IMR-90 (cell line): ENCODE measurements at regions not wholly inside any gene's neighbourhood (a gene's known extent, or its start where the extent isn't known, plus 50 kb on each side); places are given as distances from the start of the nearest gene placed in this dataset.

Source experiments
- BHLHE40 ChIP-seq: fragments of 150-350 bp; IDR thresholded peaks from 2 replicates; pipeline ENCODE4 v1.6.1; 2016; ENCODE audit warnings: mild to moderate bottlenecking, low read depth, low read length
- CEBPB ChIP-seq: IDR thresholded peaks from 2 replicates; pipeline ENCODE4 v1.6.1; 2012; ENCODE audit warnings: low read depth, low read length, improper control_type of control experiment
- CHD1 ChIP-seq: IDR thresholded peaks from 2 replicates; pipeline ENCODE4 v1.6.1; 2012; ENCODE audit warnings: low read depth, low read length, improper control_type of control experiment
- FOS ChIP-seq: fragments of 150-350 bp; IDR thresholded peaks from 2 replicates; pipeline ENCODE4 v1.6.1; 2016; ENCODE audit warnings: low read depth, low read length
- MAZ ChIP-seq: IDR thresholded peaks from 2 replicates; pipeline ENCODE4 v1.6.1; 2012; ENCODE audit warnings: low read depth, mild to moderate bottlenecking, low read length, improper control_type of control experiment, moderate library complexity, borderline replicate concordance
- MXI1 ChIP-seq: IDR thresholded peaks from 2 replicates; pipeline ENCODE4 v1.6.1; 2012; ENCODE audit warnings: low read depth, mild to moderate bottlenecking, low read length, moderate library complexity, borderline replicate concordance
- NFE2L2 ChIP-seq: fragments of 150-350 bp; IDR thresholded peaks from 2 replicates; pipeline ENCODE4 v1.6.1; 2016; ENCODE audit warnings: low read depth, mild to moderate bottlenecking, low read length
- POLR2A ChIP-seq: IDR thresholded peaks from 2 replicates; pipeline ENCODE4 v1.6.1; 2012; ENCODE audit warnings: mild to moderate bottlenecking, low read depth, low read length
- RAD21 ChIP-seq: IDR thresholded peaks from 2 replicates; pipeline ENCODE4 v1.6.1; 2012; ENCODE audit warnings: low read length, improper control_type of control experiment
- RCOR1 ChIP-seq: IDR thresholded peaks from 2 replicates; pipeline ENCODE4 v1.6.1; 2012; ENCODE audit warnings: mild to moderate bottlenecking, low read length, improper control_type of control experiment; ENCODE audit not compliant: insufficient replicate concordance
- RFX5 ChIP-seq: IDR thresholded peaks from 2 replicates; pipeline ENCODE4 v1.8.0; 2012; ENCODE audit warnings: low read depth, mild to moderate bottlenecking, low read length, moderate library complexity
- TF ChIP-seq, protein P1 (sequence below): fragments of 150-350 bp; IDR thresholded peaks from 2 replicates; pipeline ENCODE4 v1.6.1; 2017; ENCODE audit warnings: mild to moderate bottlenecking, antibody characterized with exemption, low read length, low read depth
- TF ChIP-seq, protein P2 (sequence below): conservative IDR thresholded peaks from 2 replicates; pipeline ENCODE4 v1.5.1; 2012; ENCODE audit warnings: mild to moderate bottlenecking, low read depth, low read length, improper control_type of control experiment
- TF ChIP-seq, protein P3 (sequence below): fragments of 150-350 bp; IDR thresholded peaks from 2 replicates; pipeline ENCODE4 v1.6.1; 2016; ENCODE audit warnings: low read depth, mild to moderate bottlenecking, low read length, moderate library complexity, borderline replicate concordance

DNA sequence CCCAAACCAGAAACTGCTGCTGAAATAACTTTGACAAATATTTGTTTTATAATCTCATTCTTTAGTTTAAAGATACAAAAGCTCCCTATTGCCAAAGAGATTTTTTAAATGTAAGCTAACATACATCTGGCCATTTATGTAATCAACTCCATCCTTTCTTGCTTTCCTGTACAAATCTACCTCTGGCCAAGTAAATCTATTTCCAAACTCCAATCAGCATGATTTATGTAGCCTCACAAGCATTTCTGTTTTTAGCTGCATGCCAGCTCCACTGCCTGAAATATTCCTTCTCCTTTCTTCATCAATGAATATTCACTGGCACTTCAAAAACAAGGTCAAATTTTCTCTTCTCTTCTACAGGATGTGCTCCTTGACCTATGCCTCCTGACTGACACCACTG, 80.0 kb downstream of the SHOX2 start:
- no peak for TF ChIP-seq MXI1
- TF ChIP-seq, protein P1, sequence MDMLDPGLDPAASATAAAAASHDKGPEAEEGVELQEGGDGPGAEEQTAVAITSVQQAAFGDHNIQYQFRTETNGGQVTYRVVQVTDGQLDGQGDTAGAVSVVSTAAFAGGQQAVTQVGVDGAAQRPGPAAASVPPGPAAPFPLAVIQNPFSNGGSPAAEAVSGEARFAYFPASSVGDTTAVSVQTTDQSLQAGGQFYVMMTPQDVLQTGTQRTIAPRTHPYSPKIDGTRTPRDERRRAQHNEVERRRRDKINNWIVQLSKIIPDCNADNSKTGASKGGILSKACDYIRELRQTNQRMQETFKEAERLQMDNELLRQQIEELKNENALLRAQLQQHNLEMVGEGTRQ: no peak
- TF ChIP-seq, protein P2, sequence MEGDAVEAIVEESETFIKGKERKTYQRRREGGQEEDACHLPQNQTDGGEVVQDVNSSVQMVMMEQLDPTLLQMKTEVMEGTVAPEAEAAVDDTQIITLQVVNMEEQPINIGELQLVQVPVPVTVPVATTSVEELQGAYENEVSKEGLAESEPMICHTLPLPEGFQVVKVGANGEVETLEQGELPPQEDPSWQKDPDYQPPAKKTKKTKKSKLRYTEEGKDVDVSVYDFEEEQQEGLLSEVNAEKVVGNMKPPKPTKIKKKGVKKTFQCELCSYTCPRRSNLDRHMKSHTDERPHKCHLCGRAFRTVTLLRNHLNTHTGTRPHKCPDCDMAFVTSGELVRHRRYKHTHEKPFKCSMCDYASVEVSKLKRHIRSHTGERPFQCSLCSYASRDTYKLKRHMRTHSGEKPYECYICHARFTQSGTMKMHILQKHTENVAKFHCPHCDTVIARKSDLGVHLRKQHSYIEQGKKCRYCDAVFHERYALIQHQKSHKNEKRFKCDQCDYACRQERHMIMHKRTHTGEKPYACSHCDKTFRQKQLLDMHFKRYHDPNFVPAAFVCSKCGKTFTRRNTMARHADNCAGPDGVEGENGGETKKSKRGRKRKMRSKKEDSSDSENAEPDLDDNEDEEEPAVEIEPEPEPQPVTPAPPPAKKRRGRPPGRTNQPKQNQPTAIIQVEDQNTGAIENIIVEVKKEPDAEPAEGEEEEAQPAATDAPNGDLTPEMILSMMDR: no peak
- no peak for TF ChIP-seq POLR2A
- no peak for TF ChIP-seq BHLHE40
- no peak for TF ChIP-seq RFX5
- no peak for TF ChIP-seq RCOR1
- TF ChIP-seq, protein P3, sequence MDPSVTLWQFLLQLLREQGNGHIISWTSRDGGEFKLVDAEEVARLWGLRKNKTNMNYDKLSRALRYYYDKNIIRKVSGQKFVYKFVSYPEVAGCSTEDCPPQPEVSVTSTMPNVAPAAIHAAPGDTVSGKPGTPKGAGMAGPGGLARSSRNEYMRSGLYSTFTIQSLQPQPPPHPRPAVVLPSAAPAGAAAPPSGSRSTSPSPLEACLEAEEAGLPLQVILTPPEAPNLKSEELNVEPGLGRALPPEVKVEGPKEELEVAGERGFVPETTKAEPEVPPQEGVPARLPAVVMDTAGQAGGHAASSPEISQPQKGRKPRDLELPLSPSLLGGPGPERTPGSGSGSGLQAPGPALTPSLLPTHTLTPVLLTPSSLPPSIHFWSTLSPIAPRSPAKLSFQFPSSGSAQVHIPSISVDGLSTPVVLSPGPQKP: no peak
- no peak for TF ChIP-seq RAD21
- TF ChIP-seq MAZ: no peak
- no peak for TF ChIP-seq CHD1
- no peak for TF ChIP-seq NFE2L2
- TF ChIP-seq FOS: no peak
- no peak for TF ChIP-seq CEBPB
